ENCODE measurements at regions not wholly inside any gene's neighbourhood (a gene's known extent, or its start where the extent isn't known, plus 50 kb on each side); places are given as distances from the start of the nearest gene placed in this dataset.

DNA sequence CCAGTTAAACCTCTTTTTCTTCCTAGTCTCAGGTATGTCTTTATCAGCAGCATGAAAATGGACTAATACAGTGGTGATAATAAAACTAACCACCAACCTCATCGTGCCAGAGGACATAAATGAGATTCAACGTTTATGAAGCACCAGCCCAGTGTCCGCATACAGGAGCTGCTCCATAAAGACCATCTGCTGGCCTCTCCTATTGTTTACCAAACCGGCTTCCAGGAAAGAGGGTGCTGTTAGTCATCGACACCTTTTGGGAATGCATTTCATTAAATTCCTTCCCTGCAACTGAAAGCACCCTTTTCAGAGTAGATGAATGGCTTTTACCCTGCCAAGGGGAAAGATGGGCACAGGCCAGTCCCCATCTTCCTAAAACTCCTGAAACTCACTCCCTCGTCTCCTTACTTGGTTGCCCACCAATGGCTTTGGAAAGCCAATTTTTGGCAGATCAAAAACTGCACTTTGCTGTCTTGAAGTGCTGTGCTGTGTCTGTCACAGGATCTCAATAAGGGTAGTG, 122.1 kb downstream of the AQP9 start:
- peak in 5 of 8 experiments; percentile 36 to 86 (median 84) for ATAC-seq (replicated peaks in 6 of 8)
- WGBS, 10 experiments, result 21 to 100% (median 57%) methylated on average over 1 to 5 of the region's 6 CpGs; no CpG with 5 or more reads in 5 of the 10 experiments
- H3K4me3 ChIP-seq, result no peak overlapping the region
- H3K4me1 ChIP-seq (replicated peaks in 1 of 2), result peaks cover 0 to 4% of the 10 kb centered on the region in 2 donors
- no peak overlapping the region for H3K27ac ChIP-seq
- in situ Hi-C loops (cut with MboI; ENCODE audit: low pct_unique_long_range_greater_than_20kb in 2 of 9, low sequenced_read_pairs in 9 of 9, unreplicated experiment in 9 of 9), result no loop called here

DNA sequence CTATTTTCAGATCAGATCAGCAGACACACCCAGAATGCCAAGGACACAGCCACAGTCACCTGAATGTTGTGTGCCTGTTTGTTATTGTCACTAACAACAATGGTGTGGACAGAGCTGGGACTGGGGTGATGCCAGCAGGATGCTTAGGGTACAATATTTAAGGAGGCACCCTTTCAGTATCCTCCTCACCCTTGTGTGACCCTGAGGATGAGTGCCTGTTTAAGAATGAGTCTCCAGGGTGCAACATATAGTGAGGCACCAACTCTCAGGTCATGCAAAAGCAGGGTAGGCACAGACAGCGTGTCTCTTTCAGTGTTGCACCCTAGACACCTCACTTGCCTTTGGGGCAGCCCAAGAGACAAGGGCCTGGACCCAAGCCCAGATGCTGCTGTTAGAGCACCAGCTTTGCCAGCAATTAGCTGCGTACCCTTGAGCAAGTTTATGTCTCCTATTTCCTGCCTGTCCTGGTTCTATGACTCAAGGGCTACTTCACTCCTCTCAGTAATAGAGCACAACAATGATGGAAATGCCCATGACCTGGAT, 122.6 kb downstream of the AQP9 start:
- H3K27ac ChIP-seq, result no peak overlapping the region
- 69 to 100% (median 96%) methylated on average over 1 to 2 of the region's 2 CpGs; no CpG with 5 or more reads in 6 of the 10 experiments for WGBS, 10 experiments
- in situ Hi-C loops (cut with MboI; ENCODE audit: low pct_unique_long_range_greater_than_20kb in 2 of 9, low sequenced_read_pairs in 9 of 9, unreplicated experiment in 9 of 9), result no loop called here
- H3K4me3 ChIP-seq, result no peak overlapping the region
- ATAC-seq (replicated peaks in 6 of 8), result peak in 3 of 8 experiments; percentile 47 to 74 (median 72)
- H3K4me1 ChIP-seq (replicated peaks in 1 of 2), result peaks cover 0 to 4% of the 10 kb centered on the region in 2 donors

DNA sequence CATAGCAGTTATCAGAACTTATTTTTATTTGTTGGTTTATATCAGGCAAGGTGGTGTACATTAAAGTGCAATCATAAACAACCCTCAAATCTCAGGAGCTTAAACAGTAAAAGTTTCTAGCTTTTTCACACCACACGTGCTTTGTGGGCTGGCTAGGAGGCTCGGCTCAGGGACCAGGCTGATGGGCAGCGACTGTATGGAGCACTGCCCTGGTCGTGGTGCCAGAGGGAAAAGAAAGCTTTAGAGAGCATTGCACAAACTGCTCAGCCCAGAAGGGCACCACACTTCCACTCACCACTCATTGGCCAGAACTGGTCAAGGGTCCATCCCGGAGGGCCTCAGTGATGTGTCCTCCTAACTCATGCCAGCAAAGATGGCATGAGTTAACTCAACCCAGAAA, 123.2 kb downstream of the AQP9 start:
- H3K27ac ChIP-seq, result no peak overlapping the region
- H3K4me3 ChIP-seq, result no peak overlapping the region
- WGBS, 10 experiments, result 33 to 100% (median 90%) methylated on average over 1 to 5 of the region's 5 CpGs; no CpG with 5 or more reads in 3 of the 10 experiments
- ATAC-seq (replicated peaks in 6 of 8), result no peak
- in situ Hi-C loops (cut with MboI; ENCODE audit: low pct_unique_long_range_greater_than_20kb in 2 of 9, low sequenced_read_pairs in 9 of 9, unreplicated experiment in 9 of 9), result no loop called here
- H3K4me1 ChIP-seq (replicated peaks in 1 of 2), result peaks cover 0 to 4% of the 10 kb centered on the region in 2 donors

DNA sequence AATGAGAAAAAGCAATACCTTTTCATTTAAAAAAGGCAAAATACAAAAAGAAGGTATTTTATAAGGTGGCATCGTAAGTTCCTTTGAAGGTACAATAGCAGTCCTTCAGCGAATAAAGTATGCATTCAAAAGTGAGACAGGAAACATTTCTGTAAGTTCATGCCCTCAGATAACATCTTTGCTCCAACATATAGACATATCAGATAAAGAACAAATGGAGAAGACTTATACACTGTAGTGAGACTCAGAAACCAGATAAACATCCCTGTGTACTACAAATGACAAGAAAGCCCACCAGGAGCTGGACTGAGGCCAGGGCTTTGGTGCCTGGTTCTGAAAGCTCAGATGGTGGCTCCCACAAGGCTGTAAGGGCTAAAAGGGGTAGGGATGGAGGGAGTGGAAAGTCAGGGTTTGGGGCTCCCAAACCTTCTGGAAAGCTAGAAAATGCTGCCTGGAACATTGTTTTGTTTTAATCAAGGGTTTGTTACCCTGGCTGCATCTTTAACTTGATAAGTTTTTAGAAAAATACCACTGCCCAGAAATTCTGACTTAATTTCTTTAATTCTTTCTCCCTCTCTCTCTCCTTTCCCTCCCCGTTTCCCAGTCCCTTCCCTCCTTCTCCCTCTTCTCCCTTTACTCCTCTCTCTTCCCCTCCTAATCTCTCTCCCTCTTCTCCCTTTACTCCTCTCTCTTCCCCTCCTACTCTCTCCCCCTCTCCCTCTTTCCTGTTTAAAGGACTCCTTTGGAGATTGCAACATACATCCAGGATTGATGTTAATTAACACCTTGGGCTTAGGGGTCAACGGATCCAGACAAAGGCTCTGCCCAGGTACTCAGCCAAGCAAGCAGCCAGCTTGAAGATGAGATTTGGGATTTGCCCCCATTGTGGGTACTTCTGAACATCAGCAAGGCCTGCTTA, 126.1 kb downstream of the AQP9 start:
- WGBS, 10 experiments, result 69 to 100% (median 86%) methylated on average over 1 to 4 of the region's 4 CpGs

DNA sequence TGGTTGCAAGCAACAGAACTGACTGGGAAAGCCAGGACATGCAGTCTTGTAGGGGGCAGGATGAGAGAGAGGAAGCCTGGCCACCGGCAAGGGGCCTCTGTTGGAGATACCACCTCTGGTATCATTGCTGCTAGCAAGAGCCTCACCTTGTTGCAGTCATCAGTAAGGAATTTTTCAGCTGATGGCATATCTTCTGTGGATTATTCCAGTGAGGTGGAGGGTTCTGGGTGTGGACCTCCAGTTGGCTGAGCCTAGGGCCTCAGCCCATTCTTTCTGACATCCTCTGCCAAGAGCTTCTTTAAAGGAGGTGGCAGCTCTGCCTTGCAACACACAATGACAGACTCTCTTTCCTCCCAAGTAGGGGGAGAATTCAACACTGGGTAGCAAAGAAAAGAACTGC, 128.9 kb downstream of the AQP9 start:
- no peak overlapping the region for H3K27ac ChIP-seq
- peak in 1 of 8 experiments; percentile 9 for ATAC-seq (replicated peaks in 6 of 8)
- no peak overlapping the region for H3K4me3 ChIP-seq
- in situ Hi-C loops (cut with MboI; ENCODE audit: low pct_unique_long_range_greater_than_20kb in 2 of 9, low sequenced_read_pairs in 9 of 9, unreplicated experiment in 9 of 9), result no loop called here
- whole genome bisulfite sequencing, 10 experiments, result 88 to 100% methylated on average over 1 of the region's 1 CpG; no CpG with 5 or more reads in 8 of the 10 experiments
- no peaks in the 10 kb centered on the region for H3K4me1 ChIP-seq (replicated peaks in 1 of 2)

More for the DNA sequence above, 126.1 kb downstream of the AQP9 start:
- Histone ChIP-seq H3K4me3 (no peak overlapping the region), H3K27ac (no peak overlapping the region), H3K4me1 (replicated peaks in 1 of 2) (no peaks in the 10 kb centered on the region)
- no peak for ATAC-seq (replicated peaks in 6 of 8)
- in situ Hi-C loops (cut with MboI; ENCODE audit: low pct_unique_long_range_greater_than_20kb in 2 of 9, low sequenced_read_pairs in 9 of 9, unreplicated experiment in 9 of 9), result no loop called here

DNA sequence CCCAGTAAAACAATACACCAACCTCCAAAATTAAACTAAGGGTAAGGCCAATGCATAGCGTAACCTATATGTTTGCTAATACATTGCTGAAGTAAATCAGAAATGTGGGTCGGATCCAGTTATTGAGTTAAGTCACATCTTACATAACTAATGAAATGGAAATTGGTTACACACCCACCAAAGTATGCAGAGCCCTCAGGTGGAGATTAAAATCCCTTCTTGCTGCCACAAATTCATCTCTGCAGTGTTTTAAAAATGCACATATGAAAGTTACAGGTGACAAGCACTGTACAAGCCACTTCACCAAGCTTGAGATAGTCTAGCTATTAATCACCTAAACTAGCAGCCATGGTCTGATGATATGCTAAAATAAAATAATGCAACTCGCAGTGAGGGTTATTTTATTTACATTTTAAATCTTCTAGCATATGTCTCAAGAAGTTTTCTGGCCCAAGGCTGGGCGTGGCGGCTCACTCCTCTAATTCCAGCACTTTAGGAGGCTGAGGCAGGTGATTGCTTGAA, 130.6 kb downstream of the AQP9 start:
- Histone ChIP-seq H3K27ac (no peak overlapping the region), H3K4me1 (replicated peaks in 1 of 2) (no peaks in the 10 kb centered on the region), H3K4me3 (no peak overlapping the region)
- in situ Hi-C loops (cut with MboI; ENCODE audit: low pct_unique_long_range_greater_than_20kb in 2 of 9, low sequenced_read_pairs in 9 of 9, unreplicated experiment in 9 of 9), result no loop called here
- WGBS, 10 experiments, result 0 to 90% (median 54%) methylated on average over 1 to 5 of the region's 5 CpGs
- ATAC-seq (replicated peaks in 6 of 8), result peak in 3 of 8 experiments; percentile 66 to 80 (median 73)

DNA sequence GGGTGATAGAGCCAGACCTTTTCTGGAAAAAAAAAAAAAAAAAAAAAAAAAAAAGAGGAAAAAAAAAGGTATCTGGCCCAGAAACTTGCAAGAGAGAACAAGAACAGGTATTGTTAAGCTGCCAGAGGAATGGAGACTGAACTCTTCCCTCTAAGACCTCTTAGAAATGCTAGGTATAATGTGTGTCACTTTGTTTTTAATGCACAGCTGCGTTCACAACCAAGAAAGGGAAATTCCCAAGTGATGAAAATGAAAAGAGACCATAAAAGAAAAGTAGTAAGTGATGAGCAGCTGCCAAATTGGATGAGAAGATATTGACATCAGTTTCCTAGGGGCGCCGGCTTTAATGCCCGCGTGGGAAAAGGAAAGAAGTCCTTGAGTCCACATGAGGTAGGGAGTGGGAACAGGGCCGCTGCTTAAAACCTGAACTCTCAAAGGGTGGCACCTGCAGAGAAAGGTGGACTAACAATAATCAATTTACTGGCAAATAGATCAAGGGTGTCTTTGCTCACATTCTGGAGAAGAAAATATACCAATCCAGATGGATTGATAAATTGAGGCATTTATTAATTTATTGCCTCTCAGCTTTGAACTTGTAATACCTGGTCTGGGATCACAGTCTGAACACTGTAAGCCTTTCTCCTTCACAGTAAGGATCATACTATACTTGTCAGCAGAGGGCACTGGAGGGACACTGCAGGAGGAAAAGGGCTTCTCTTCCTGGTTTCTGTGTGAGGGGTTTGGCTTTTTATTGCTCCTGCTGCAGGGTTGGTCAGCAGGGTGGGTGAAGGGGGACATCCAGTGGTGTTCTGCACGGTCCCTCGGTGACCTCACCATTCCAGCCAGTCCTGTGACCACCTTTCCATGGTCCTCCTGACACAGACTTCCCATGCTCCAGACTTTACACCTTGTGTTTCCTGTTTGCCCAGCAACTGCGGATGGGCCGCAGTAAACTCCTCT, 131.6 kb downstream of the AQP9 start:
- Histone ChIP-seq H3K27ac (no peak overlapping the region), H3K4me3 (no peak overlapping the region), H3K4me1 (replicated peaks in 1 of 2) (no peaks in the 10 kb centered on the region)
- 44 to 71% (median 51%) methylated on average over 3 to 8 of the region's 10 CpGs; no CpG with 5 or more reads in 1 of the 10 experiments for WGBS, 10 experiments
- ATAC-seq (replicated peaks in 6 of 8), result peak; percentile 50 to 100 (median 99)
- in situ Hi-C loops (cut with MboI; ENCODE audit: low pct_unique_long_range_greater_than_20kb in 2 of 9, low sequenced_read_pairs in 9 of 9, unreplicated experiment in 9 of 9), result no loop called here

DNA sequence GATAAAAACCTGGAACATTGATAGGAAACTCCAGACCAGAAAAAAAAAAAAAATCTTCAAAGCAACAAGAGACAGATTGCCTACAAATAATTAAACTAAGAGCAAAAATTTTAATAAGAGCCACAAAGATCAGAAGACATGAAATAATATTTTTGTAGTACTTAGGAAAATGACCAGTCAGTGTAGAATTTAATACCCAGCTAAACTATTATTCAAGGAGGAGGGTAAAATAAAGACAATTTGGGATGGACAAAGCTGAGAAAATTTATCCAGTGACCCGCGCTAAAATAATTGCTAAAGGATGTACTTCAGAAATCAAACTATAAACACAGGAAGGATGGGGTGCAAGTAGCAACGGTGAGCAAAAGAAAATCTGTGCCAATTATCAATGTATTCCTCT, 133.2 kb downstream of the AQP9 start:
- 70 to 100% (median 92%) methylated on average over 2 to 3 of the region's 3 CpGs; no CpG with 5 or more reads in 1 of the 10 experiments for WGBS, 10 experiments
- Histone ChIP-seq H3K27ac (no peak overlapping the region), H3K4me1 (replicated peaks in 1 of 2) (no peaks in the 10 kb centered on the region), H3K4me3 (no peak overlapping the region)
- ATAC-seq (replicated peaks in 6 of 8), result no peak
- in situ Hi-C loops (cut with MboI; ENCODE audit: low pct_unique_long_range_greater_than_20kb in 2 of 9, low sequenced_read_pairs in 9 of 9, unreplicated experiment in 9 of 9), result no loop called here

DNA sequence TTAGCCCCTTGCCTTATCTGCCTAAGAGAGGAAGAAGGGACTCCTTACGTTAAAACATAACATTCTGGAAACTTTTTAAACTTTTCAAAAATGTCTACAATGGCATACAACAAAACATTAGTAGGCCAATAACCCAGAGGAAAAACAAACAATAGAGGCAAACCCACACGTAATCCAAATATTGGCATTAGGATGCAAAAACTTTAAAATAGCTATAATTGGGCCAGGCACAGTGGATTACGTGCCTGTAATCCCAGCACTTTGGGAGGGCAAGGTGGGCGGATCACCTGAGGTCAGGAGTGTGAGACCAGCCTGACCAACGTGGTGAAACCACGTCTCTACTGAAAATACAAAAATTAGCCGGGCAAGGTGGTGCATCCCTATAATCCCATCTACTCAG, 134.9 kb downstream of the AQP9 start:
- in situ Hi-C loops (cut with MboI; ENCODE audit: low pct_unique_long_range_greater_than_20kb in 2 of 9, low sequenced_read_pairs in 9 of 9, unreplicated experiment in 9 of 9), result no loop called here
- Histone ChIP-seq H3K4me3 (no peak overlapping the region), H3K27ac (no peak overlapping the region), H3K4me1 (replicated peaks in 1 of 2) (no peaks in the 10 kb centered on the region)
- 87 to 100% (median 93%) methylated on average over 1 to 6 of the region's 7 CpGs; no CpG with 5 or more reads in 2 of the 10 experiments for WGBS, 10 experiments
- ATAC-seq (replicated peaks in 6 of 8), result no peak

DNA sequence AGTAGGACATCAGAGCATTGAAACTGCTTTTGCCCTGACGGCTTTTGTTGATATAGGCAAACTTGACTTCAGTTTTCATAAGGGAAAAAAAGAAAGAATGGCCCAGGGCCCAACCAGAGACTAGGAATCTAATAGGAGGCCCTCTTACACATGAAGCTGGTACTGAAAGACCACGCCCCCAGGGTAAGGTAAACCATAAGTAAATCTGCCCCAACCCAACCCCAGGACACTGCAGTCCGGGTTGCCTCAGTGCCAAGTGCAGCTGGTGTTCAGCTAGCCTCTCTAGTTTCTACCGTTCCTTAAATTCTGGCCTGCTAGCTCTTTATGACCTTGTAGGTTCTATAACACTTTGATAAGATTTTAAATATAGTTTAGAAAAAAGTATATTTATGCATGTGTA, 136.7 kb downstream of the AQP9 start:
- no peak for ATAC-seq (replicated peaks in 6 of 8)
- in situ Hi-C loops (cut with MboI; ENCODE audit: low pct_unique_long_range_greater_than_20kb in 2 of 9, low sequenced_read_pairs in 9 of 9, unreplicated experiment in 9 of 9), result no loop called here
- Histone ChIP-seq H3K4me1 (replicated peaks in 1 of 2) (no peaks in the 10 kb centered on the region), H3K4me3 (no peak overlapping the region), H3K27ac (no peak overlapping the region)
- WGBS, 10 experiments, result 28 to 100% (median 70%) methylated on average over 1 to 4 of the region's 4 CpGs

DNA sequence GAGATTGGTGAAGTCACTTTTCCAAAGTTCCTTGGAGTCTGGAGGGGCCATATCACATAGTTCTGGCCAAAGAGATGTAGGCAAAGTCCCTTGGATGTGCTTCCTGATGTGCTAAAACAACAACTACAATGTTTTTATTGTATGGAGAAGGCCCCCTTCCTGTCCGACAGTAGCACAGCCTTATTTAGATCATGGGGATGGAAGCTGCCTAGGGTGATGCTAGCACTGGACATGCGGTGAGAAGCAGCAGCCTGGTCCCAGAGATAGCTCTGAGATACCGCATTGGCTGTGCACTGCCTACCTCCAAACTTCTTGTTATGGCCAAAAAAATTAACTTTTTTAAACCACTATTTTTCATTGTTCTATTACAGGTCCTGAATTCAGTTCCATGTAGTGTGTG, 137.6 kb downstream of the AQP9 start:
- in situ Hi-C loops (cut with MboI; ENCODE audit: low pct_unique_long_range_greater_than_20kb in 2 of 9, low sequenced_read_pairs in 9 of 9, unreplicated experiment in 9 of 9), result no loop called here
- no peak overlapping the region for H3K4me3 ChIP-seq
- H3K4me1 ChIP-seq (replicated peaks in 1 of 2), result no peaks in the 10 kb centered on the region
- H3K27ac ChIP-seq, result no peak overlapping the region
- WGBS, 10 experiments, result 80 to 100% (median 100%) methylated on average over 1 to 3 of the region's 3 CpGs
- no peak for ATAC-seq (replicated peaks in 6 of 8)

DNA sequence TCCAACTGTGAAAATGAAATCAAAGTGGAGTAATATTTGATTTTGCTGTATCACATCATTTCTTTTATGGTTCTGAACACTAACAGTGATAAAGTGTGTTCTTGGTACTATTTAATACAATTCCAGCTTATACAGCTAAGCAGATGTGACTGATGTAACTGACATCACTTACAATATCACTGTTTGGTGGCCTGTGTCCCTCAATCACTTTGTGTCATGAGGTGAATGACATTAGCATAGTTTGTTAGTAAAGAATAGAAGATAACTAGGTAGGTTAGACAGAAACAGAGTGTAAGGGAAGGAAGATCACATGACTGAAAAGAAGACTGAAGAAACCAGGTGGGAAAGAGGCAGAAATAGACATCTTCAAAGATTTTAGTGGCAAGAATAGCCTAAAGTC, 138.7 kb downstream of the AQP9 start:
- in situ Hi-C loops (cut with MboI; ENCODE audit: low pct_unique_long_range_greater_than_20kb in 2 of 9, low sequenced_read_pairs in 9 of 9, unreplicated experiment in 9 of 9), result no loop called here
- Histone ChIP-seq H3K27ac (no peak overlapping the region), H3K4me3 (no peak overlapping the region), H3K4me1 (replicated peaks in 1 of 2) (peaks cover 0 to under 1% of the 10 kb centered on the region in 2 donors)
- ATAC-seq (replicated peaks in 6 of 8), result no peak
